IMR-90 (cell line): ENCODE measurements at regions not wholly inside any gene's neighbourhood (a gene's known extent, or its start where the extent isn't known, plus 50 kb on each side); places are given as distances from the start of the nearest gene placed in this dataset.

Source experiments
- ATAC-seq: fragments of 200-7000 bp; cut with Tn5 transposase; 2 replicates; pipeline ENCODE4 v1.9.1; 2020; ENCODE audit warnings: low read depth, mild to moderate bottlenecking, moderate library complexity
- BruUV-seq: library from RNA; stranded (reverse); fragments of 400-500 nt; replicated peaks from 2 replicates; lab custom pipeline; 2021; lab: Mats Ljungman, UMichigan
- CTCF ChIA-PET: fragments of 300-600 bp; formaldehyde crosslinking; extraction: SDS; loops from one replicate; lab custom pipeline; 2021; ENCODE audit warnings: antibody characterized with exemption; lab: Yijun Ruan, JAX
- POLR2A ChIA-PET: fragments of 300-600 bp; sonication (Branson Sonifier 250); formaldehyde crosslinking; loops from one replicate; lab custom pipeline; 2022; ENCODE audit warnings: antibody characterized with exemption; ENCODE audit not compliant: unreplicated experiment; lab: Charles Lee
- DNase-seq: peaks from one replicate; pipeline ENCODE4 v3.0.0; 2013
- H2AFZ ChIP-seq: replicated peaks from 2 replicates; pipeline ENCODE3; 2013; ENCODE audit warnings: low read length, mild to moderate bottlenecking; ENCODE audit not compliant: poor library complexity
- H2AK5ac ChIP-seq: 2 replicates; pipeline ENCODE4 v1.6.1; 2013; ENCODE audit warnings: low read depth, low read length, inconsistent platforms
- H2AK9ac ChIP-seq: replicated peaks from 2 replicates; pipeline ENCODE3; 2013; ENCODE audit warnings: mild to moderate bottlenecking, low read depth, low read length, moderate library complexity; ENCODE audit not compliant: poor library complexity
- H2BK120ac ChIP-seq: 2 replicates; pipeline ENCODE4 v1.6.1; 2013; ENCODE audit warnings: low read depth, low read length, inconsistent platforms
- H2BK15ac ChIP-seq: 3 replicates; pipeline ENCODE4 v1.6.1; 2013; ENCODE audit warnings: low read depth, low read length, inconsistent platforms
- H2BK20ac ChIP-seq: 2 replicates; pipeline ENCODE4 v1.6.1; 2013; ENCODE audit warnings: low read depth, mild to moderate bottlenecking, inconsistent platforms, low read length, moderate library complexity
- H2BK5ac ChIP-seq: 2 replicates; pipeline ENCODE4 v1.6.1; 2013; ENCODE audit warnings: mild to moderate bottlenecking, low read depth, low read length, inconsistent platforms; ENCODE audit not compliant: poor library complexity, severe bottlenecking
- H3K14ac ChIP-seq: replicated peaks from 2 replicates; pipeline ENCODE4 v1.6.1; 2013; ENCODE audit warnings: low read depth, low read length, inconsistent platforms
- H3K18ac ChIP-seq: 2 replicates; pipeline ENCODE4 v1.6.1; 2013; ENCODE audit warnings: low read depth, low read length, control low read depth
- H3K23ac ChIP-seq: 2 replicates; pipeline ENCODE4 v1.6.1; 2013; ENCODE audit warnings: low read depth, low read length, inconsistent platforms
- H3K27ac ChIP-seq: 2 replicates; pipeline ENCODE4 v1.5.1; 2013; ENCODE audit warnings: mild to moderate bottlenecking, control low read depth, low read length; ENCODE audit not compliant: insufficient read depth
- H3K27me3 ChIP-seq: 2 replicates; pipeline ENCODE4 v1.6.1; 2013; ENCODE audit warnings: low read length; ENCODE audit not compliant: control insufficient read depth, insufficient read depth
- H3K36me3 ChIP-seq: 2 replicates; pipeline ENCODE4 v1.6.1; 2013; ENCODE audit warnings: low read length, mixed read lengths; ENCODE audit not compliant: control insufficient read depth, insufficient read depth
- H3K4ac ChIP-seq: 2 replicates; pipeline ENCODE4 v1.6.1; 2013; ENCODE audit warnings: low read depth, low read length, inconsistent platforms
- H3K4me1 ChIP-seq: 2 replicates; pipeline ENCODE4 v1.6.1; 2013; ENCODE audit warnings: low read length, mixed read lengths; ENCODE audit not compliant: control insufficient read depth, insufficient read depth
- H3K4me2 ChIP-seq: 2 replicates; pipeline ENCODE4 v1.6.1; 2013; ENCODE audit warnings: low read depth, mild to moderate bottlenecking, control low read depth, low read length, moderate library complexity
- H3K4me3 ChIP-seq: 2 replicates; pipeline ENCODE4 v1.5.1; 2013; ENCODE audit warnings: low read depth, mild to moderate bottlenecking, control low read depth, low read length, moderate library complexity; ENCODE audit not compliant: insufficient read depth
- H3K56ac ChIP-seq: 2 replicates; pipeline ENCODE4 v1.6.1; 2013; ENCODE audit warnings: low read length, inconsistent platforms; ENCODE audit not compliant: insufficient read depth; ENCODE audit errors: extremely low read depth
- H3K79me1 ChIP-seq, 2 experiments: 2 replicates each; pipeline ENCODE4 v1.6.1; 2013; ENCODE audit warnings: low read length in 2 of 2, inconsistent platforms in 1 of 2, low read depth in 1 of 2
- H3K9ac ChIP-seq: 2 replicates; pipeline ENCODE4 v1.6.1; 2013; ENCODE audit warnings: low read depth, low read length, control low read depth
- H3K9me1 ChIP-seq: 2 replicates; pipeline ENCODE4 v1.6.1; 2013; ENCODE audit warnings: low read length, inconsistent platforms; ENCODE audit not compliant: insufficient read depth
- H3K9me3 ChIP-seq: 2 replicates; pipeline ENCODE4 v1.6.1; 2013; ENCODE audit warnings: low read length; ENCODE audit not compliant: control insufficient read depth, insufficient read depth
- H4K20me1 ChIP-seq: 2 replicates; pipeline ENCODE4 v1.6.1; 2013; ENCODE audit warnings: low read length, inconsistent platforms; ENCODE audit not compliant: insufficient read depth
- H4K5ac ChIP-seq: 2 replicates; pipeline ENCODE4 v1.6.1; 2013; ENCODE audit warnings: mild to moderate bottlenecking, low read depth, low read length, control low read depth
- H4K8ac ChIP-seq, 2 experiments: 2 replicates each; pipeline ENCODE4 v1.6.1; 2013; ENCODE audit warnings: low read depth in 2 of 2, low read length in 2 of 2, control low read depth in 1 of 2, inconsistent platforms in 1 of 2
- H4K91ac ChIP-seq: 2 replicates; pipeline ENCODE4 v1.6.1; 2013; ENCODE audit warnings: low read depth, low read length, inconsistent platforms; ENCODE audit not compliant: insufficient read depth
- CEBPB ChIP-seq: IDR thresholded peaks from 2 replicates; pipeline ENCODE4 v1.6.1; 2012; ENCODE audit warnings: low read depth, low read length, improper control_type of control experiment
- CHD1 ChIP-seq: IDR thresholded peaks from 2 replicates; pipeline ENCODE4 v1.6.1; 2012; ENCODE audit warnings: low read depth, low read length, improper control_type of control experiment
- FOS ChIP-seq: fragments of 150-350 bp; IDR thresholded peaks from 2 replicates; pipeline ENCODE4 v1.6.1; 2016; ENCODE audit warnings: low read depth, low read length
- MAFK ChIP-seq: IDR thresholded peaks from 2 replicates; pipeline ENCODE4 v1.6.1; 2012; ENCODE audit warnings: low read depth, low read length, improper control_type of control experiment
- MAZ ChIP-seq: IDR thresholded peaks from 2 replicates; pipeline ENCODE4 v1.6.1; 2012; ENCODE audit warnings: low read depth, mild to moderate bottlenecking, low read length, improper control_type of control experiment, moderate library complexity, borderline replicate concordance
- MXI1 ChIP-seq: IDR thresholded peaks from 2 replicates; pipeline ENCODE4 v1.6.1; 2012; ENCODE audit warnings: low read depth, mild to moderate bottlenecking, low read length, moderate library complexity, borderline replicate concordance
- RAD21 ChIP-seq: IDR thresholded peaks from 2 replicates; pipeline ENCODE4 v1.6.1; 2012; ENCODE audit warnings: low read length, improper control_type of control experiment
- RCOR1 ChIP-seq: IDR thresholded peaks from 2 replicates; pipeline ENCODE4 v1.6.1; 2012; ENCODE audit warnings: mild to moderate bottlenecking, low read length, improper control_type of control experiment; ENCODE audit not compliant: insufficient replicate concordance
- RFX5 ChIP-seq: IDR thresholded peaks from 2 replicates; pipeline ENCODE4 v1.8.0; 2012; ENCODE audit warnings: low read depth, mild to moderate bottlenecking, low read length, moderate library complexity
- SMC3 ChIP-seq: fragments of 150-350 bp; IDR thresholded peaks from 2 replicates; pipeline ENCODE4 v1.6.1; 2016; ENCODE audit warnings: low read depth, mild to moderate bottlenecking, antibody characterized with exemption, low read length, moderate library complexity
- WGBS, 2 experiments: methylation state at CpG; one replicate each; pipeline versions ENCODE4 v1.1.5 to v1.1.7; 2013; ENCODE audit warnings: missing lambda C conversion rate in 2 of 2; ENCODE audit not compliant: insufficient read length in 1 of 2; ENCODE audit errors: extremely low coverage in 2 of 2; 5-methylcytosine and 5-hydroxymethylcytosine counted together
- dilution Hi-C: fragments of 300-500 bp; cut with HindIII; formaldehyde crosslinking; loops from one replicate; pipeline ENCODE4 v1.14.3; 2018; ENCODE audit warnings: low sequenced_read_pairs; ENCODE audit not compliant: unreplicated experiment
- in situ Hi-C: fragments of 300-500 bp; cut with MboI; formaldehyde crosslinking; loops from 3 replicates; pipeline ENCODE4 v1.14.3; 2019; ENCODE audit warnings: low sequenced_read_pairs, inconsistent platforms, mixed read lengths
- intact Hi-C: fragments of 100-400 bp; cut with micrococcal nuclease; formaldehyde crosslinking; loops from 2 replicates; pipeline ENCODE4 v1.10.0; 2022

DNA sequence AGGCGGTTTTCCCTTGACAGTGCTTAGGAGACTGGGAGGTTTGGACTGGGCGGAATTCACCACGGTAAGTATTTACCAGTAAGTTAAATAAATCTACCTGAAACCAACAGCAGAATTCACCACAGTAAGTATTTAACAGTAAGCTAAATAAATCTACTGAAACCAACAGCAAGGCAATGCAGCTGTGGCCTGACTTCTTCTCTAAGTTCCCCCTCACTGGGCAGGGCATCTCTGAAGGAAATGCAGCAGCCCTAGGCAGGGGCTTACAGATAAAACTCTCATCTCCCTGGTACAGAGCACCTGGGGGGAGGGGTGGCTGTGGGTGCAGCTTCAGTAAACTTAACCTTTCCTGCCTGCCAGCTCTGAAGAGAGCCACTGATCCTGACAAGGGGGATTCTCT lies 432.5 kb upstream of the LRRTM1 start:
- no CpG with 5 or more reads among the region's 3 CpGs for WGBS, 2 experiments
- BruUV-seq, result no TSS peak
- Histone ChIP-seq H3K23ac (no peak overlapping the region), H3K18ac (no peak overlapping the region), H3K79me1 (no peaks in the 10 kb centered on the region), H2BK15ac (no peak overlapping the region), H4K8ac (no peak overlapping the region), H2AK9ac (no peak overlapping the region), H3K9me1 (no peaks in the 10 kb centered on the region), H2AK5ac (no peak overlapping the region), H4K91ac (no peak overlapping the region), H3K4ac (no peak overlapping the region), H3K14ac (no peak overlapping the region), H3K9me3 (0 out of 2 replicates have a peak, but pooled peaks cover 6% of the 10 kb centered on the region), H3K27ac (no peak overlapping the region), H3K36me3 (no peaks in the 10 kb centered on the region), H2BK20ac (no peak overlapping the region), H3K27me3 (no peaks in the 10 kb centered on the region), H4K5ac (no peak overlapping the region), H3K4me3 (no peak overlapping the region), H3K4me2 (no peak overlapping the region), H3K9ac (no peak overlapping the region), H3K56ac (no peak overlapping the region), H4K20me1 (no peaks in the 10 kb centered on the region), H2BK5ac (no peak overlapping the region), H3K4me1 (no peaks in the 10 kb centered on the region), H2BK120ac (no peak overlapping the region), H2AFZ (no peak overlapping the region)
- dilution Hi-C loops (no loop called here), intact Hi-C loops (no loop called here), in situ Hi-C loops (no loop called here)
- no peak for TF ChIP-seq RAD21
- no peak for TF ChIP-seq RCOR1
- TF ChIP-seq SMC3, result no peak
- TF ChIP-seq MAFK, result no peak
- TF ChIP-seq CEBPB, result no peak
- TF ChIP-seq MAZ, result no peak
- no peak for TF ChIP-seq RFX5
- no peak for TF ChIP-seq FOS
- no peak for TF ChIP-seq MXI1
- TF ChIP-seq CHD1, result no peak
- no peak for DNase-seq
- ChIA-PET CTCF (no interaction called here), POLR2A (no interaction called here)
- ATAC-seq, result no peak
